HepG2 (cell line): ENCODE measurements at regions not wholly inside any gene's neighbourhood (a gene's known extent, or its start where the extent isn't known, plus 50 kb on each side); places are given as distances from the start of the nearest gene placed in this dataset.

Source experiments
- BHLHE40 ChIP-seq: IDR thresholded peaks from 2 replicates; pipeline ENCODE4 v1.6.1; 2011; ENCODE audit warnings: low read length, improper control_type of control experiment
- ELF1 ChIP-seq: sonication (generic); formaldehyde crosslinking; IDR thresholded peaks from 2 replicates; pipeline ENCODE4 v1.4.0; 2020; ENCODE audit warnings: missing genetic modification reagents
- EP300 ChIP-seq, 3 experiments: sonication (generic) in 1 of 3; formaldehyde crosslinking in 1 of 3; IDR thresholded peaks; 2 replicates each; pipeline versions ENCODE4 v1.5.1 to v1.6.1; 2011 to 2020; ENCODE audit warnings: low read depth in 2 of 3, low read length in 2 of 3, borderline replicate concordance in 1 of 3, improper control_type of control experiment in 1 of 3, mild to moderate bottlenecking in 1 of 3, missing genetic modification reagents in 1 of 3, moderate library complexity in 1 of 3
- ESRRA ChIP-seq: sonication (generic); formaldehyde crosslinking; IDR thresholded peaks from 2 replicates; pipeline ENCODE4 v1.5.1; 2020; ENCODE audit warnings: mild to moderate bottlenecking, low read depth, missing genetic modification reagents
- HDAC6 ChIP-seq: fragments of 200-600 bp; sonication (generic); IDR thresholded peaks from 2 replicates; pipeline ENCODE4 v1.7.0; 2017; ENCODE audit warnings: mild to moderate bottlenecking, antibody characterized with exemption, low read length, low read depth
- NFE2L1 ChIP-seq: sonication (generic); formaldehyde crosslinking; IDR thresholded peaks from 2 replicates; pipeline ENCODE4 v1.4.0; 2020; ENCODE audit warnings: missing genetic modification reagents, mild to moderate bottlenecking, borderline replicate concordance
- STAT6 ChIP-seq: sonication (generic); formaldehyde crosslinking; IDR thresholded peaks from 2 replicates; pipeline ENCODE4 v1.4.0; 2020; ENCODE audit warnings: missing genetic modification reagents, mild to moderate bottlenecking, borderline replicate concordance
- YEATS2 ChIP-seq: sonication (generic); formaldehyde crosslinking; IDR thresholded peaks from 2 replicates; pipeline ENCODE4 v1.4.0; 2020; ENCODE audit warnings: missing genetic modification reagents, borderline replicate concordance
- ZBTB1 ChIP-seq: sonication (generic); formaldehyde crosslinking; IDR thresholded peaks from 2 replicates; pipeline ENCODE4 v1.4.0; 2020; ENCODE audit warnings: missing genetic modification reagents, borderline replicate concordance
- ZNF280B ChIP-seq: sonication (generic); formaldehyde crosslinking; IDR thresholded peaks from 2 replicates; pipeline ENCODE4 v1.5.0; 2020; ENCODE audit warnings: missing genetic modification reagents, mild to moderate bottlenecking, borderline replicate concordance
- ZNF558 ChIP-seq: sonication (generic); formaldehyde crosslinking; IDR thresholded peaks from 2 replicates; pipeline ENCODE4 v1.9.0; 2022; ENCODE audit warnings: mild to moderate bottlenecking, missing genetic modification reagents, borderline replicate concordance
- TF ChIP-seq, protein P1 (sequence below): sonication (generic); formaldehyde crosslinking; IDR thresholded peaks from 2 replicates; pipeline ENCODE4 v1.5.0; 2020; ENCODE audit warnings: mild to moderate bottlenecking, missing genetic modification reagents, moderate library complexity
- TF ChIP-seq, protein P2 (sequence below): sonication (generic); formaldehyde crosslinking; IDR thresholded peaks from 2 replicates; pipeline ENCODE4 v1.4.0; 2020; ENCODE audit warnings: missing genetic modification reagents
- TF ChIP-seq, protein P3 (sequence below): sonication (generic); formaldehyde crosslinking; IDR thresholded peaks from 2 replicates; pipeline ENCODE4 v1.4.0; 2020; ENCODE audit warnings: low read depth, mild to moderate bottlenecking, missing genetic modification reagents

GRCh38 chr10:9297580-9297979 is 1243.1 kb downstream of the GATA3 start:
- TF ChIP-seq ESRRA (CRISPR knock-in tag) = no peak
- TF ChIP-seq ELF1 (CRISPR knock-in tag) = no peak
- no peak for TF ChIP-seq ZBTB1 (CRISPR knock-in tag)
- no peak for TF ChIP-seq ZNF558 (CRISPR knock-in tag)
- no peak for TF ChIP-seq ZNF280B (CRISPR knock-in tag)
- no peak for TF ChIP-seq YEATS2
- TF ChIP-seq, protein P1, sequence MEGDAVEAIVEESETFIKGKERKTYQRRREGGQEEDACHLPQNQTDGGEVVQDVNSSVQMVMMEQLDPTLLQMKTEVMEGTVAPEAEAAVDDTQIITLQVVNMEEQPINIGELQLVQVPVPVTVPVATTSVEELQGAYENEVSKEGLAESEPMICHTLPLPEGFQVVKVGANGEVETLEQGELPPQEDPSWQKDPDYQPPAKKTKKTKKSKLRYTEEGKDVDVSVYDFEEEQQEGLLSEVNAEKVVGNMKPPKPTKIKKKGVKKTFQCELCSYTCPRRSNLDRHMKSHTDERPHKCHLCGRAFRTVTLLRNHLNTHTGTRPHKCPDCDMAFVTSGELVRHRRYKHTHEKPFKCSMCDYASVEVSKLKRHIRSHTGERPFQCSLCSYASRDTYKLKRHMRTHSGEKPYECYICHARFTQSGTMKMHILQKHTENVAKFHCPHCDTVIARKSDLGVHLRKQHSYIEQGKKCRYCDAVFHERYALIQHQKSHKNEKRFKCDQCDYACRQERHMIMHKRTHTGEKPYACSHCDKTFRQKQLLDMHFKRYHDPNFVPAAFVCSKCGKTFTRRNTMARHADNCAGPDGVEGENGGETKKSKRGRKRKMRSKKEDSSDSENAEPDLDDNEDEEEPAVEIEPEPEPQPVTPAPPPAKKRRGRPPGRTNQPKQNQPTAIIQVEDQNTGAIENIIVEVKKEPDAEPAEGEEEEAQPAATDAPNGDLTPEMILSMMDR (CRISPR knock-in tag) = no peak
- no peak for TF ChIP-seq STAT6 (CRISPR knock-in tag)
- TF ChIP-seq, protein P2, sequence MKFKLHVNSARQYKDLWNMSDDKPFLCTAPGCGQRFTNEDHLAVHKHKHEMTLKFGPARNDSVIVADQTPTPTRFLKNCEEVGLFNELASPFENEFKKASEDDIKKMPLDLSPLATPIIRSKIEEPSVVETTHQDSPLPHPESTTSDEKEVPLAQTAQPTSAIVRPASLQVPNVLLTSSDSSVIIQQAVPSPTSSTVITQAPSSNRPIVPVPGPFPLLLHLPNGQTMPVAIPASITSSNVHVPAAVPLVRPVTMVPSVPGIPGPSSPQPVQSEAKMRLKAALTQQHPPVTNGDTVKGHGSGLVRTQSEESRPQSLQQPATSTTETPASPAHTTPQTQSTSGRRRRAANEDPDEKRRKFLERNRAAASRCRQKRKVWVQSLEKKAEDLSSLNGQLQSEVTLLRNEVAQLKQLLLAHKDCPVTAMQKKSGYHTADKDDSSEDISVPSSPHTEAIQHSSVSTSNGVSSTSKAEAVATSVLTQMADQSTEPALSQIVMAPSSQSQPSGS (CRISPR knock-in tag) = no peak
- TF ChIP-seq BHLHE40 = no peak
- TF ChIP-seq, protein P3, sequence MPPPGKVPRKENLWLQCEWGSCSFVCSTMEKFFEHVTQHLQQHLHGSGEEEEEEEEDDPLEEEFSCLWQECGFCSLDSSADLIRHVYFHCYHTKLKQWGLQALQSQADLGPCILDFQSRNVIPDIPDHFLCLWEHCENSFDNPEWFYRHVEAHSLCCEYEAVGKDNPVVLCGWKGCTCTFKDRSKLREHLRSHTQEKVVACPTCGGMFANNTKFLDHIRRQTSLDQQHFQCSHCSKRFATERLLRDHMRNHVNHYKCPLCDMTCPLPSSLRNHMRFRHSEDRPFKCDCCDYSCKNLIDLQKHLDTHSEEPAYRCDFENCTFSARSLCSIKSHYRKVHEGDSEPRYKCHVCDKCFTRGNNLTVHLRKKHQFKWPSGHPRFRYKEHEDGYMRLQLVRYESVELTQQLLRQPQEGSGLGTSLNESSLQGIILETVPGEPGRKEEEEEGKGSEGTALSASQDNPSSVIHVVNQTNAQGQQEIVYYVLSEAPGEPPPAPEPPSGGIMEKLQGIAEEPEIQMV (CRISPR knock-in tag) = no peak
- no peak for TF ChIP-seq EP300 (IDR thresholded peaks at IDR 0.05; ENCODE audit: low read depth in 2 of 2, low read length in 2 of 2)
- TF ChIP-seq EP300 (CRISPR knock-in tag; IDR thresholded peaks at IDR 0.05; ENCODE audit: borderline replicate concordance) = no peak
- no peak for TF ChIP-seq HDAC6
- no peak for TF ChIP-seq NFE2L1
